Transverse colon (tissue), 4 donors: ENCODE measurements at regions not wholly inside any gene's neighbourhood (a gene's known extent, or its start where the extent isn't known, plus 50 kb on each side); places are given as distances from the start of the nearest gene placed in this dataset.

Experiments
- EP300 ChIP-seq: sonication (generic); formaldehyde crosslinking; IDR thresholded peaks from one replicate; pipeline ENCODE4 v1.6.1; 2017; ENCODE audit warnings: antibody characterized with exemption, low read depth
- POLR2A ChIP-seq: fragments of 450-650 bp; IDR thresholded peaks from one replicate; pipeline ENCODE4 v1.6.1; 2016; ENCODE audit warnings: antibody characterized with exemption, mild to moderate bottlenecking, moderate library complexity
- POLR2AphosphoS5 ChIP-seq, 3 donors: sonication (generic); formaldehyde crosslinking; IDR thresholded peaks; one replicate each; pipeline ENCODE4 v1.6.1; 2016; ENCODE audit warnings: antibody characterized with exemption in 3 of 3
- TF ChIP-seq, protein P1 (sequence below), 5 experiments: fragments of 200-600 bp in 3 of 5; fragments of 450-650 bp in 2 of 5; sonication (generic) in 3 of 5; IDR thresholded peaks; 1 replicate in 2 of 5; 2 replicates in 3 of 5; pipeline ENCODE4 v1.5.1; 2016 to 2017; ENCODE audit warnings: antibody characterized with exemption in 5 of 5, inconsistent platforms in 3 of 5, mild to moderate bottlenecking in 2 of 5, moderate library complexity in 1 of 5

DNA sequence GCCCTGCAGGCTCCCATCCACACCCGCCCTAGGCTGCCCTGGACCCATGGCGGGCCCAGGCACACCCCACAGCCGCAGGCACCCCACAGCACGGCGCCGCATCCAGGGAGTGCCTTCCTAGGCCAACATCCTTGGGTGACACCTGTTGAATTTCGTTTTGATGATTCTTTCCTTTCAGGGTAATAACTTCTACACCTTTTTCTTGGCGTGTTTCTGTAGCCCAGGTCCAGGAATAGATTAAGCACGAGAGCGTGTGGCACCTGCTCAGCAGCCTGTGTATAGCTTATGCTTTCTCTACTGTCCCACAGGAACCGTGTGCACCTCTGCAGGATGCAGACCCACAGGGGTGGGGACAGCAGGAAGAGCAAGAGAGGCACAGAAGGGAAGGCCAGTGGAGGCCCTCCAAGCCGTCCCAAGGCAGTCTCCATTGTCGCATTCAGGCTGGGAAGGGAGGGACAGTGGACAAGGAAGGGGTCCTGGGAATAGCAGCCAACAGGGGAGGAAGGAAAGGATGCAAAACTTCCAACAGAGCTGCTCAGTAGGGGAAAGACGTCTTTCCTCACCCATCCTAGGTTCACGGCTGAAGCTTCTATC lies 118.1 kb upstream of the AFDN start:
- TF ChIP-seq, protein P1, sequence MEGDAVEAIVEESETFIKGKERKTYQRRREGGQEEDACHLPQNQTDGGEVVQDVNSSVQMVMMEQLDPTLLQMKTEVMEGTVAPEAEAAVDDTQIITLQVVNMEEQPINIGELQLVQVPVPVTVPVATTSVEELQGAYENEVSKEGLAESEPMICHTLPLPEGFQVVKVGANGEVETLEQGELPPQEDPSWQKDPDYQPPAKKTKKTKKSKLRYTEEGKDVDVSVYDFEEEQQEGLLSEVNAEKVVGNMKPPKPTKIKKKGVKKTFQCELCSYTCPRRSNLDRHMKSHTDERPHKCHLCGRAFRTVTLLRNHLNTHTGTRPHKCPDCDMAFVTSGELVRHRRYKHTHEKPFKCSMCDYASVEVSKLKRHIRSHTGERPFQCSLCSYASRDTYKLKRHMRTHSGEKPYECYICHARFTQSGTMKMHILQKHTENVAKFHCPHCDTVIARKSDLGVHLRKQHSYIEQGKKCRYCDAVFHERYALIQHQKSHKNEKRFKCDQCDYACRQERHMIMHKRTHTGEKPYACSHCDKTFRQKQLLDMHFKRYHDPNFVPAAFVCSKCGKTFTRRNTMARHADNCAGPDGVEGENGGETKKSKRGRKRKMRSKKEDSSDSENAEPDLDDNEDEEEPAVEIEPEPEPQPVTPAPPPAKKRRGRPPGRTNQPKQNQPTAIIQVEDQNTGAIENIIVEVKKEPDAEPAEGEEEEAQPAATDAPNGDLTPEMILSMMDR (IDR thresholded peaks at IDR 0.05) = no peak
- TF ChIP-seq POLR2A (no peak), POLR2AphosphoS5 (IDR thresholded peaks at IDR 0.05) (no peak), EP300 (no peak)
